ENCODE measurements at regions not wholly inside any gene's neighbourhood (a gene's known extent, or its start where the extent isn't known, plus 50 kb on each side); places are given as distances from the start of the nearest gene placed in this dataset.

GRCh38 chr13:76503766-76504165 is 382.4 kb downstream of the KCTD12 start:
- Histone ChIP-seq H3K79me2 (ENCODE audit: control insufficient read depth, insufficient read depth, low read length) (no peaks in the 10 kb centered on the region), H3K4me1 (ENCODE audit: control insufficient read depth, extremely low read depth, insufficient read depth, low read length) (peaks cover 7% of the 10 kb centered on the region), H3K9me3 (replicated peaks; ENCODE audit: control insufficient read depth, insufficient read depth, low read length) (no peaks in the 10 kb centered on the region), H4K20me1 (replicated peaks; ENCODE audit: control insufficient read depth, extremely low read depth, insufficient read depth, low read length) (no peaks in the 10 kb centered on the region), H3K4me3 (replicated peaks in 1 of 3; ENCODE audit: insufficient read depth in 1 of 3, low read depth in 1 of 3, low read length in 3 of 3) (no peak overlapping the region), H3K9ac (replicated peaks; ENCODE audit: extremely low read depth, insufficient read depth, low read length) (no peak overlapping the region), H3K9me1 (replicated peaks; ENCODE audit: control insufficient read depth, extremely low read depth, insufficient read depth, low read length) (no peaks in the 10 kb centered on the region), H3K4me2 (ENCODE audit: insufficient read depth, low read length) (no peak overlapping the region), H3K27ac (ENCODE audit: insufficient read depth, low read depth, low read length) (no peak overlapping the region), H2AFZ (ENCODE audit: low read depth, low read length) (no peak overlapping the region), H3K27me3 (ENCODE audit: control insufficient read depth in 2 of 2, insufficient read depth in 2 of 2, low read length in 2 of 2) (no peaks in the 10 kb centered on the region), H3K36me3 (ENCODE audit: control insufficient read depth in 2 of 2, extremely low read depth in 1 of 2, insufficient read depth in 2 of 2, low read length in 2 of 2) (no peaks in the 10 kb centered on the region)
- DNase-seq (ENCODE audit: low read depth, low spot score) = no peak
- TF ChIP-seq POLR2A (IDR thresholded peaks at IDR 0.05; ENCODE audit: low read depth, low read length) (no peak), JUN (IDR thresholded peaks at IDR 0.05; ENCODE audit: borderline replicate concordance, insufficient read depth, insufficient read length, low read depth) (no peak), POLR2AphosphoS5 (IDR thresholded peaks at IDR 0.05; ENCODE audit: insufficient read depth, low read depth, low read length) (no peak), CTCF (IDR thresholded peaks at IDR 0.05; ENCODE audit: extremely low read depth in 1 of 2, insufficient read depth in 1 of 2, low read depth in 1 of 2, low read length in 2 of 2) (no peak), MYC (IDR thresholded peaks at IDR 0.05; ENCODE audit: low read depth, low read length) (no peak), EZH2 (IDR thresholded peaks at IDR 0.05; ENCODE audit: borderline replicate concordance, low read depth, low read length, severe bottlenecking) (no peak), FOS (IDR thresholded peaks at IDR 0.05; ENCODE audit: borderline replicate concordance, insufficient read depth, low read length) (no peak), GATA2 (IDR thresholded peaks at IDR 0.05; ENCODE audit: insufficient read depth, insufficient read length, low read depth, low read length) (no peak)
- TF ChIP-seq, protein P1, sequence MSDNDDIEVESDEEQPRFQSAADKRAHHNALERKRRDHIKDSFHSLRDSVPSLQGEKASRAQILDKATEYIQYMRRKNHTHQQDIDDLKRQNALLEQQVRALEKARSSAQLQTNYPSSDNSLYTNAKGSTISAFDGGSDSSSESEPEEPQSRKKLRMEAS (IDR thresholded peaks at IDR 0.05; ENCODE audit: insufficient read depth, insufficient read length) = no peak
- intact Hi-C loops (cut with micrococcal nuclease) (no loop called here), dilution Hi-C loops (cut with MboI; ENCODE audit: extremely low pct_ligation_motif_present, low sequenced_read_pairs) (no loop called here)
- no TSS peak for BruUV-seq (replicated peaks)
- POLR2A ChIA-PET = no interaction called here
- CTCF ChIA-PET = interaction anchor here (0.9 kb wide), 1 partner anchor 10 kb away, joined by 3 read pairs; no protein-coding TSS in a partner anchor
- no peak for FAIRE-seq

Measured in endothelial cell of umbilical vein (primary cell).